GM18873 (cell line): ENCODE measurements at regions not wholly inside any gene's neighbourhood (a gene's known extent, or its start where the extent isn't known, plus 50 kb on each side); places are given as distances from the start of the nearest gene placed in this dataset.
"Not testable (repeated sequence)": the region's sequence is repeated elsewhere in the genome, so short reads cannot be mapped to it uniquely, and the experiment has no call there.

Experiments used
- ATAC-seq: cut with Tn5 transposase; IDR thresholded peaks from one replicate; pipeline ENCODE4 v1.9.1; 2021; ENCODE audit warnings: mild to moderate bottlenecking, moderate library complexity, moderate number of reproducible peaks; ENCODE audit not compliant: unreplicated experiment, low FRiP score

DNA sequence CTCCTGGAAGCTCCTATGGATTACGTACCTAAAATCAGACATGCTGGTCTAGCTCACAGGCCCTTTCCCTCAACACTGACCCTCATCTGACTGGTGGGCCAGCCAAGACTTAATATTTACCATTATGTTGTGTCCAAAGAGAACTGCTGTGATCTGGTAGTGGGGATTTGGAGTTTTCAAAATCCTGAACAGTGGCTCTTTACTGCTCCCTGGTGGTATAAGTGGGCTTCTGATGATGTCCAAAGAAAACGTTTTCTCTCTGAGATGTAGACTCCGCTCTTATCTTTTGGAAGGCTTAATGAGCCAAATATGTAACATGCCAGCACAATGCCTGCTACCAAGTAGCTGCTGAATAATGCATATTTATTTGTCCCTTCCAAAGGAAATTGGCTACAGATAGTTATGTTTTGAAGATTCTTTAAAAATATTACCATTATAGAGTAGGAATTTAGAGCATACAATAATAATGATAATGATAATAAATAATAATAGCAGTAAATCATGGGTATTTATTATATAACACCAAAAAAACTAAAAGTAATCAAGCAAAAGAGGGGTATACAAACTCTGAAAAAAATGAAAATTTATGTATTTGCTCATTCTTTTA, 406.6 kb upstream of the TNC start:
- ATAC-seq = no peak

DNA sequence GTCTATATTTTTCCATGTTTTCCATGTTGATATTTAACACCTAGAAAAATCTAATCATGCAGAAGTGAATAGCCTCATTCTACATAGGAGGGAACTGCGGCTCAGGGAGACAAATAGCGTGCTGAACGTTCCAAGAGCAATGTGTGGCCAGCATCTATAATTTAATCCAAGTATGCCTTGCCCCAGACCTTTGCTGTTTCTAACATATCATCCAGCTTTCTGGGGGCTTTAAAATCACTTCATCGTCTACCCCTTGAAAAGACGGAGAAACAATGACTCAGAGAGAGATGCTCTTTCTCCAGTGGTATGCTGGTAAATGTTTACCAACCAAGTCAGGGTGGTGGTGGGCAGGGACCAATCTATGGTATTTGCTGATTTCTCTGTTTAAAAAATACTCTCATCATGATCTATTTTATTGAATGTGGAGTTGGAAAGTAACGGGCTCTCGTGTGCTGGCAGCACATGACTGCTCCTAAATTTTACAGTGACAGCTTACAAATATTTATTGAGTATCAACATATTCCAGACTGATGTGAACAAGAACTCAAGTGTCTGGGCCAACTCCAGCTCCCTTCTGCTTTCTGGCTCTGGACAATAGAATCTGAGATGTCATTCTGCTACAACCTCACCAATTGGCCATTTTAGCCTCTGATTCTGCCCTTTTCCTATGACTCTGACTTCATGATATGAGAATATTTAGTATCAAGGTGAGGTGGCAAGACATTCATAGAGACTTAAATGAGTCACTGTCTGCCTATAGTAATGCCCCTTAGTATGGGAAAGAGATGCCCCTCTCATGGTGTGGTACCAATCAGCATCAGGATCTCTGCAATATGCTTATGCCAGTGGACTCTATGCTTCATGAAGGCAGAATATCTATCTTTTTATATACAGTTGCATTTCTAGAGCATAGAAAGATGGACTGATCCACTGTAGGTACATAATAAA, 407.4 kb upstream of the TNC start:
- no peak for ATAC-seq

DNA sequence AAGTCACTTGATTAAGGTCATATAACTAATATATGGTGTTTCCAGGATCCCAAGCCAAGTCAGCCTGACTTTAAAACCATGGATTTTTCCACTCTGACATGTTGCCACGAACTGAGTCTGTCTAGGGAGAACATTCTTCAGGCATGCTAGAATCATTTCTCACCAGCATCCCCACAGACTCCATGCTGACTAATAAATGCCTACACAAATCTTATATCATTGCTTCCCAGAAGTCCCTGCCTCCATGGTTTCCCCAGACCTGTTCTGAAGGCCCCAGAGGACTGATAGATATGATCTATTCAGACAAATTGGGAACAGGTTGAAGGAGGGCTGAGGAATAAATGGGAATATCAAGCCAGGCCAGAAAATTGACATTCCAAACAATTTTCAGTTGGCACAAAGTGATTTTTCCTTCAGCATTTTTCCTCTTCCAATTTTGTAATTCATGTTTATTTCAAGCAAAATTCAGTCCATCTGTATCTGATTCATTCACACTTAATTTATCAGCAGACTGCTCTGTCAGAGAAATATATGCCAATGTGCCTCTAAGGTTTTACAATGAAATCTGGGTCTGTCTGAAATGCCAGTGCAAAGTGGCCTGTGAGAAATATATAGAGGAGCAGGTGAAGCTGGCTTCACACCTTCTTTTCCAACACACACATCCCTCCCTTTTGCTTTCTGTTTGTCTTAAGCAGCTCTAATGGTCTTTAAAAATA, 413.6 kb upstream of the TNC start:
- ATAC-seq = no peak

DNA sequence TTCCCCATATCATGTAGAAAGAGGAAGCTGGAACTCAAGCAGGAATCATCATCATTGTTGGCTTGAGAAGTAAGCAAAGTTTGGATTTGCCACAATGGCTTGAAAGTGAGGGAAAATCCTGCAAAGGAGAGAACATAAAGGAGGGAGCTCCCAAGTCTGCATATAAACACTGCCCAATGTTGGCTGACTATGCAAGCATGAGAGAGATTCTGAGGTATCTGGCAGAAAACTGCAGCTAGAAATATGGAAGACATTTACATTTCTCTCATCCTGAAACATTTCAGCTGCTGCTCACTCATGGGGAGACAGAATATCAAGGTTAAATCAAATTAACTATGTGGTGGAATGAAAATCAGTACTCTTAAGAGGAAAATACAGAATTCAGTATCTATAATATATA, 415.6 kb upstream of the TNC start:
- no peak for ATAC-seq

DNA sequence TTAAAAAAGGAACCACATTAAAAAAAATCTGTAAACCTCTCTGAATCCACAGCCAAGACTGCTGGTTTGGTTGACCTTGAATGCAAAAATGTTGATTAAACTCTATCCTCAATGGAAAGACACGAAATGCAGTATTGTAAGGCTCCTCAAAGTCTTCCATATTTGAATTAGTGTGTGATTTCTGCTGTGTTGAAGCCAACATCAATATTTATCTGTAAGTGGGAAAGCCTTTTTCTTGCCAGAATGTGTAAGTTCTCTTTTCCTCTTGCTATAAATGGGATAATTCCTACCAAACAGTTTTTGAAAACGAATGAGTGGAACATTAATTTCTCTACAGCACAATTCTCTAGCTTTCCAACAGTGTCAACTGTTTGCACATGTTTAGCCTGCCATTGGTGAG, 422.1 kb upstream of the TNC start:
- no peak for ATAC-seq

DNA sequence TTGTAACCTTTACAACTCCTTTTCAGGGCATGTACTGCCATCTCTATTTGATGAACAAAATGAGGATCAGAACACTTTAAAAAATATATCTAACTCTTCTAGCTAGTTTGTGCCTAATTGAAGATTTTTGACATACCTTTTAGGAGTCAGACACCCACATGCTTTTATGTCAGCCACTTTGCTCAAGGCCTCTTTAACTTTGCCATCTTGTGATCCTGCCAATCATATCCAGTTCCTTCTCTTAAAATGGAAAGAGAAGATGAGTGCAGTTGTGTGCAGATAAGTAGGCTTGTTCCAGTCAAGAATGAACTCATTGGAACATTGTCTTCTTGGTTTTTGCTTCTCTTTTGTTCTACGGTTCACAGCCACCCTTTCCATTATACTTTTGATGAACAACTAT, 425.6 kb upstream of the TNC start:
- ATAC-seq = no peak

DNA sequence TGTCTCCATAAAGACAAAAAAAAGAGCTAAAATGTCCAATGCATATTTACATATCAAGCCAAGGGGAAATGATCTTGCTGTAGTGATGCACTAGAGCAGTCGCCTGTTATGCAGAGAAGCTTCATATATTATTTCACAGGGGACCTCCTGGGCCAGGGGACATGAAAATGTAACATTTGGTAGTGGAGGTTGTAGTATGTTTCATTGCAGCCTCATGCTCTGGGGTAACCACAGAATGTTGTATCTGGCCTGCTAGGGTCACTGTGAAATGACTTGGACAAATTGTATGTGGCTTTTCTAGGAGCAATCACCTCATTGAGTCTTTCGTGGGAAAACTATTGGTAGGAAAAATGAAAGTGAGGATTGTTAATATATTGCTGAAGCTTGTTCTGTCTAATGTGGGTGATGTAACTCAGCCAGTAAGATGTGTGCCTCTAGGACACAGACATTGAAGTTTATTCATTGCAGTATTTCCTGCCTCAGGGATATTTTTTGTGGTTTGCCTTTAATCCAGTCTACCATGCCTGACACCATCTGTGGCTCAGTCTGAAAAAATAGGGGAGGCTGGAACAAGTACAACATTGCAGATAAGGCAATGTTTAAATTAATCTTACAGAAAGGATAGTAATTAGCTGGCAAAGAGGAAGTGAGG, 430.8 kb upstream of the TNC start:
- no peak for ATAC-seq

DNA sequence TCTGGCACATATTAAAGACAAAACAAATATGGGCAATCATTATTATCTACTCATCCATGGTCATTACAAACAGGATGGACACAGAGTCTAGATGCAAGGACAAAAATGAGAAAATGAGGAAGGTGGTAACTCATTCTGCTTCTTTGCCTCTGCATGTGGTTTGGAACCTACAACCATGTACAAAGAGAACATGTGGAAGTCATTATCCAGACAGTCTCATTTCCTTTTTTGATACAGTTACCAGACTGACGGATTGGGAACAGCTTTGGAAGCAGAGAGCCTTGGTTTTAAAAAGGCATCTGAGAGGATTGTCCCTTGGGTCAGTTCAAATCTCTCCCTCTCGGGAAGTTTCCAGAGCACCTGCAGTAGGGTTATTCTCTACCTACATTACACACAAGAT, 433.4 kb upstream of the TNC start:
- no peak for ATAC-seq

DNA sequence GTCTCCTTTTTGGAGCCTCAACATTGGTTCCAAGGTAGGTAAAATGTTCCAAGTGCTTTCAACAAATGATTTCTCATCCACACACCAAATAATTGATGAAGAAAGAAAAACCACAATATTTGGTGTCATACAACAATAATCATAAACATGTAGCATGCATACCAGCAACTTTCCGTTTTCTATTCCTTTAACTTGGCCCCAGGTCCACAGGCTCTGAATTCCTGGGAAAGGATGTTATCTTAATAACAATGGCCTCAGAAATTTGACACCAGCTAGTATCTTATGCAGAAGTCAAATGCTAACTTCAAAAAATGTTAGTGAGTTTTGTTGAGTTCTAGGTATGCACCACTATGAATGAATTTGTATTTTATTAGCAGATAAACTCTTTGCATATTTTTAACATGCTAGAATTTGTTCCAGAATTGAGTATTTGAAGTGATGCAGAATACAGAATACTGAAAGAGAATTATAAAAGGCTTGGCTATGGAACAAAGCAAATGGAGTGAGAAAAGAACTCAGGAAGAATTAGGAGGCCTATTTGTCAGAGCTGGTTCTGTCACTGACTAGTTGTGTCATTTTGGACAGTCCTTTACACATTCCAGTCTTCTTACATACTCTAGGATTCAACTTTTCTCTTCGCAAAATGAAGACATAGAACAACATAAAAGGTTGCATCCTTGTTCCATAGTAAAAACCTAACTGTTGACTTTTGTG, 435.3 kb upstream of the TNC start:
- no peak for ATAC-seq

DNA sequence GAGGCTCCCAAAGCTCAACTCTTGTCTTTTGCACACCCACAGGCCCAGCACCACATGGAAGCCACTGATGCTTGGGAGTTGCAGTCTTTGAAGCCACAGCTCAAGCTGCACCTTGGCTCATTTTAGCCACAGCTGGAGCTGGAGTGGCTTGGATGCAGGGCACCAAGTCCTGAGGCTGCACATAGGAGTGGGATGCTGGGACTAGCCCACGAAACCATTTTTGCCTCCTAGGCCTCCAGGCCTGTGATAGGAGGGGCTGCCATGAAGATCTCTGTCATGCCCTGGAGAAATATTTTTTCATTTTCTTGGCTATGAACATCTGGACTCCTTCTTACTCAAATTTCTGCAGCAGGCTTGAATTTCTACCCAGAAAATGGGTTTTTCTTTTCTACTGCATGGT, 438.5 kb upstream of the TNC start:
- ATAC-seq = no peak

DNA sequence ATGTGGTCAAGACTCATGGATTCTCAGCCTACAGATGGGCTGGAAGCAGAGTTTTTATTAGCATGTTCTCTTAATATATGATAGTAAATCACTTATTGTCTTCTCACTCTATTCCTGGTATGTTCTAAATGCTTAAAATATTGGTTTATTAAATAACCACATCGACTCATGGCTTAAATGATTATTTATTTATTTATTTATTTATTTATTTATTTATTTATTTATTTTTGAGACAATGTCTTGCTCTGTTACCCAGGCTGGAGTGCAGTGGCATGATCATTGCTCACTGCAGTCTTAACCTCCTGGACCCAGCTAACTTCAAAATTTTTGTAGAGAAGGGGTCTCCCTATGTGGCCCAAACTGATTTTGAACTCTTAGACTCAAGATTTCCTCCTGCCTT, 457.2 kb upstream of the TNC start:
- no peak for ATAC-seq

DNA sequence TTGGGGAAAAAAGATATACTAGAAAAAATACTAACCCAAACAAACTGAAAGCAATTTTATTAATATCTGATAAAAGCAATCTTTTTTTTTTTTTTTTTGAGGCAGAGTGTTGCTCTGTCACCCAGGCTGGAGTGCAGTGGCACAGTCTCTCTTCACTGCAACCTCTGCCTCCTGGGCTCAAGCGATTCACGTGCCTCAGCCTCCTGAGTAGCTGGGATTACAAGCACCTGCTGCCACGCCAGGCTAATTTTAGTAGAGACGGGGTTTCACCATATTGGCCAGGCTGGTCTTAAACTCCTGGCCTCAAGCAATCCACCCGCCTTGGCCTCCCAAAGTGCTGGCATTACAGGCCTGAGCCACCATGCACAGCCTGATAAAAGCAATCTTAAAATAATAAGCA, 467.5 kb upstream of the TNC start:
- ATAC-seq = not testable (repeated sequence)

DNA sequence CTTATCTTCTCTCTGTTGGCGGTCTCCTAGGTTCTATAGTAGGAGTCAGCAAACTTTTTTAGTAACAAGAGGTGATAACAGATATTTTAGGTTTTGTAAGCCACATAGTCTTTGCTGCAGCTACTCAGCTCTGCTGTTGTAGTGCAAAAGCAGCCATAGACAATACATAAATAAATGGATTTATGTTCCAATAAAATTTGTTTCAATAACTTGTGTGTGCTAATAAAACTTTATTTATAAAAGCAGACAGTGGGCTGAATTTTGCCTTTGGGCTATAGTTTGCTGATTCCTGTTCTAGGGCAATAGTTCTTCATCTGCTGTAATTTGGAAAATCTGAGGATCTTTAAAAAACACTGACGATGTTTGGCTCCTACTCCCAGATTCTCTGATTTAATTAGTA, 469.4 kb upstream of the TNC start:
- ATAC-seq = no peak

DNA sequence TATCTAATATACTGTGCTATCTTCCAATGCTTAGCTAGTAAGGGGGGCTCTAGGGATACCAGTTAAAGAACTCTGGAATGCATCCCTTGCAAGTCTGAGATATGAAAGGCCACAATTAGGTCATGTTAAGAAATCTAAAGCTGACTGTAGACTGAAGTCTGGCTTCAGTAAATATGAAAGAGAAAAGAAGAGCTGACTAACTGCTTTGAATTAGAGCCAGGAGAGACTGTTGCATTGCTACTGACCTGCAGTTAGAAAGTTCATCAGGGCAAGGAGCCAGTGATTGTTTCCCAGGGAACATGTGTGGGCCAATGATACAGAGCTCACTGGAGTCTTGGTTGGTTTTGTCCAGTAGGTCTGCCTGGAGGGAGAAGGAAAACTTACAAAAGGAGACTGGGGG, 472.1 kb upstream of the TNC start:
- no peak for ATAC-seq

DNA sequence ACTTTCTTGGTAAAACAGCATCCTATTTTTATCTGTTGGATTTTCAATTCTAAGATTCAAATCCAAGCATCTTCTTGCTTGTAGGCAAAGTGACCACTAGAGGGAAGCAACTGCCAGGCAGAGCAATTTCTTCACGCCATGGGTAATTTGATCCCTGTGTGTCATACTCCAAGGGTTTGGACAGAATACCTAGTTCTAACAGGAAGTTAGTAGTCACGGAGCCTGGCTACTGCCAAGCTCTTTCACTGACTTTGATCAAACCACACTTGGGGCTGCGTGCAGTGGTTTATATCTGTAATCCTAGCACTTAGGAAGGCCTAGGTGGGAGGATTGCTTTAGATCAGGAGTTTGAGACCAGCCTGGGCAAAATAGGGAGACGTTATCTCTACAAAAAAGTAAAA, 473.6 kb upstream of the TNC start:
- no peak for ATAC-seq

DNA sequence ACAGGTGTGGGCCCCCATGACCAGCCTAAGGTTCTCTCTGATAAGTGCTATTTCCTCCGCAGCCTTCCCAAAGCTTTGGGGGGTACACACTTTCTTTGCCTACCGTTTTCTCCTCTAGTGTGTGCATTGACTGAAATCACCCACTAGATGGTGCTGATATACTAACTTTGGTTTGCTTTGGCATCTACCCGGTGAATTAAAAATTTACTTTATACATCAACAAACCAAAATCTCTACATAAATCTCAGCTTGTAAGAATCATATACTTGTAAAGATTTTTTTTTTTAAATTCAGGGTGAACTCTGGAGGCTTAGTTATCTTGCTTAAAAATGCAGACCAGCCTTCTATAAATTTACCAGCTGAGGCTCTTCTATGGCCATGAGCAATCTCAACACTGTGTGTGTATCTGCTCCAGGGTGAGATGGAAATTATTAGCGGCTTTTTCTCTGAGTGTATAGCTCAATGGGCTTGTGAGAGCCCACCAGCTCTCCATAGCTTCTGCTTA, 475.7 kb upstream of the TNC start:
- no peak for ATAC-seq

DNA sequence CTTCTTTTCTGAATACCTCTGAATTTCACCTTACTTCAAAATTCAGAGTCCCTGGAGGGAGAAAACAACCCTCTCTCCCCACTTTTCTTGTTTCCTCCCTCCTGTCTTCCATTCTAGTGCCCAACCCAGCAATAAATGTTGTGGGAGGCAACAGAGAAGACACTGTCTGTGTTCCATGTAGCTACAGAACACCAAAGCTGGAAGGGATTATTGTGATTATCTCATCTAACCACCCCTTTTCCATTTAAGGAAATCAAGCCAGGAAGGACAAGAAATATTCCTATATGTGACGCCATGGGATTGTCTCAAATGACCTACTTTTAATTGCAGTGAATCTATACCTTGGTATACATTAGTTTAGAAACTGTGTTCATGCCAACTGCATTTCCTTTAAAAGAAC, 476.6 kb upstream of the TNC start:
- no peak for ATAC-seq

DNA sequence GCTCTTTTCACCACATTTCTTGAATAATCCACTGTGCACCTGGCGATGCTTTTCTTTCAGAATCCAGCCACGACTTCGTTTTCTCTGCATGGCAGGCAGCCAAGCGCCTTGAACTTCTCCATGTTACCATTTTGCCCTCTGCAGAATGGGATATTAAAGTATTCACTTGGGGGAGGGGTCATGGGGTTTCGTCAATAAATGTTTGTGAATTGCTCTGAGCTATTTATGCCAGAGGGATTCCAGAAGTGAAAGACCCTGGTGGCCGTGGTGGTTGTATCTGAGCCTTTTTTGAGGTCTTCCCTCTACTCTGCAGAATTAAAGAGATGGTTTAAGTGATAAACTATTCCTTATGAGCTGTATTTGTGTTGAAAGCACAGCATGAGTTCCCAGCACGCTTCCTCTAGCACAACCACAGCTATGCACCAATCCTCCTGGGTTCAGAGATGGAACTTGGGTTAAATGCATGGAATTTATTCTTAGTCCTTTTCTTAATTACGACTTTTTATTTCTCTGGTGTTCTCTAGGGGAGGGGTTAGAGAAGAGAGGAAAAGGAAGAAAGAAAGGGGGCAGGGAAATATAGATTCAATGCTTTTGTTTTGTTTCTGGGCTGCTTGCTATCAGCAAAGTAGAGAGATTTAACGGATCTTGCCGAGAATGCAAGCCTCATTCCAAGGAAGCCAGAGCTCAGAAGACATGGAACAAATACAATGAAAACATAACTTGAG, 478.2 kb upstream of the TNC start:
- ATAC-seq = no peak

DNA sequence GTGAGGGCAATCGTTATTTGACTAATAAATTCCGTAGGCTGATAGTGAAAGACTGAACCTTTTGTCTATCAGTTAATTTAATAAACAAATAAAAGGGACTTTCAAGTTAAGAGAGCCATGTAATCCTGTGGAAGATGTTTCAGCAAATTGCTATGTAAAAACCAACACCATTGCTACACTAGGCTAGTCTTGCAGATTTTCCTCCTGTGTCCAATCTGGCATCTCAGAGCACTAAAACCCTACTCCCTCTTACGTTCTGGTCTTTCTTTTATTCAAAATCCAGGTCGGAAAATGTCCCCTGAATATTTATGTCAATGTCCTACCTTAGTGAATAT, 478.8 kb upstream of the TNC start:
- ATAC-seq = no peak
